Stimulated activated CD4-positive, alpha-beta T cell treated with anti-CD3 and anti-CD28 coated beads, Interleukin-2, amount 100 ng/mL, for 24 hours (primary cell): ENCODE measurements at regions not wholly inside any gene's neighbourhood (a gene's known extent, or its start where the extent isn't known, plus 50 kb on each side); places are given as distances from the start of the nearest gene placed in this dataset.
"Not testable (repeated sequence)": the region's sequence is repeated elsewhere in the genome, so short reads cannot be mapped to it uniquely, and the experiment has no call there.

Experiments
- DNase-seq, 2 donors: peaks; one replicate each; pipeline ENCODE4 v3.0.0-alpha.2; 2020

DNA sequence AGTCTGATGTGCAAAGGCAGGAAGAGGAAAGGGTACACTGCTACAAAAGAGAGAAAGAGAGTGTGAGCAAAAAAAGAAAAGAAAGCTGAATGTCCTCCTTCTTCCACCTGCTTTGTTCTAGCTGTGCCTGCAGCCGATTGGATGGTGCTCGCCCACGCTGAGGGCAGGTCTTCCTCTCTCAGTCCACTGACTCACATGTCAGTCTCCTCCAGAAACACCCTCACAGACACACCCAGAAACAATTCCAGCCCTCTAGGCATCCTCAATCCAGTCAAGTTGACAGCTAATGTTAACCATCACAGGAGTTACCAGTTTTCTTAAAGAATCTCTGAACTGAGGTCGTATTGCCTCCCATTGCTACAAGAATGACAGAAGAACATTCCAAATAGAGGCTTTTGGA is 411.9 kb upstream of the SASH1 start:
- DNase-seq = no peak

DNA sequence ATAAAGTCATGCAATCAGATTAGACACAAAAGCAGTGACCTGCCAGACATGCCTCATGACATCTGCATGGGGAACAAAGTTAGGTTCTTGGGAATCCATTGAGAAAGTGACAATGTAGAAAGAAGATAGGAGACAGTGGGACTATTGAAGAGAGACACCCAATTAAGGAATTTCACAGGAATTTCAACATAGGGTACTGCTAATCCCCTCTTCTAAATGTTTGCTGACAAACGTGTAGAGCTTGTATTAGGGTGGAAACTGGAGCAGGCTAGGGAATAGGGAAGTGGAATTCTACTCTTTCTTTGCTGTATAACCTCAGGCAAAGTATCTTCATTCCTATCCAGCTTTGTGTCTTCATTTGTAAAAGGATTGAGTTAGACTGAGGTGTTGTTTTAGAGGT is 409.4 kb upstream of the SASH1 start:
- no peak for DNase-seq

- DNase-seq = no peak
These were observed 407.0 kb upstream of the SASH1 start for GRCh38 chr6:147935656-147936055.

GRCh38 chr6:147936703-147937470 is 405.8 kb upstream of the SASH1 start:
- no peak for DNase-seq

DNA sequence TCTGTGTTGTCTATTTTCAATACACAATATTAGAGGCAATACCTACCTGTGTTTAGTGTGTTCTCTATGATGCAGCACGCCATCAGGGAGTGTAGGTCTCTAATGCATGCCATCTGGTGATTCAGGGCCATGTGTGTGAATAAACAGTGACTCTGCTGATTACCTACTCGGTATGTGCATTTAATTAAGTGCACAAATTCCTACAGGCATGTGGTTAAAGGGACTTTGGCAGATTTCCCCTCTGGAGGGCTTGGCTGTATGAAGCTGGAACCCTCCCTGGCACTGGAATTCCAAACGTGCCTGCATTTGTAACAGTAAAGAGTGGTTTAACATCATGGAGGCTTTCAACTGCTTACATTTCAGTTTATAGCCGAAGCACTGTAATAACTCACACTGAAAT is 401.5 kb upstream of the SASH1 start:
- DNase-seq = no peak

- DNase-seq = no peak
These were observed 400.3 kb upstream of the SASH1 start for GRCh38 chr6:147942363-147942762.

- no peak for DNase-seq
These were observed 398.5 kb upstream of the SASH1 start for GRCh38 chr6:147944122-147944521.

- no peak for DNase-seq
These were observed 395.1 kb upstream of the SASH1 start for GRCh38 chr6:147947521-147947920.

GRCh38 chr6:147949981-147950622 is 392.5 kb upstream of the SASH1 start:
- DNase-seq = no peak

DNA sequence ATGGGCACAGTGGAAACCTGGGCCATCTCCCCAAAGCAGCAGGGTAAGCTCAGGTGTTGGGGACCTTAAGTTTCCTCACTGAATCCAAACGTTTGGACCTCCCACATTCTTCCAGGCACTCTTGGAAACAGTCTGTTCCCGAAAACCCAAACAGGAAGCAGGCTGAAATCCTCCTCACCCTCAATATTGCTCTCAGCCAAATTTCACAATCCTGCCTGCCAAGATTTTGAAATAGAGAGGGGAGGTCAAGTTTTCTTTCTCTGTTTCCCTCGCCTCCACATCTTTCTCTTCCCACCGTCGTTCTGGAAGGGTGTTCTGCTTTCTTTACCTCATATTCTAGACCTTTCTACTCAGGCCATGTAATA is 392.0 kb upstream of the SASH1 start:
- no peak for DNase-seq

GRCh38 chr6:147951726-147952125 is 390.9 kb upstream of the SASH1 start:
- no peak for DNase-seq

DNA sequence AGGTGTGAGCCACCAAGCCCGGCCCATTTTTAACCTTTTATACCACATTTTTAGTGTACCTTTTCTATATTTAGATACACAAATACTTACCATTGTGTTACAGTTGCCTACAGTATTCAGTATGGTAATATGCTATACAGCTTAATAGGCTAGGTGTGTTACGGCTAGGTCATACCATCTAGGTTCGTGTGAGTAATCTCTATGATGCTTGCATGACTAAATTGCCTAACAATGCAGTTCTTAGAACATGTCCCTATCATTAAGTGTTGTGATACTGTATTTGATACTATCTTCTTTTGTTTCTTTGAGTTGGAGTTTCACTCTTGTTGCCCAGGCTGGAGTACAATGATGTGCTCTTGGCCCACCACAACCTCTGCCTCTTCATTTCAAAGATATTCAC is 387.7 kb upstream of the SASH1 start:
- no peak for DNase-seq

- DNase-seq = no peak
These were observed 384.0 kb upstream of the SASH1 start for GRCh38 chr6:147958683-147959082.

GRCh38 chr6:147961481-147962141 is 381.0 kb upstream of the SASH1 start:
- DNase-seq = no peak

DNA sequence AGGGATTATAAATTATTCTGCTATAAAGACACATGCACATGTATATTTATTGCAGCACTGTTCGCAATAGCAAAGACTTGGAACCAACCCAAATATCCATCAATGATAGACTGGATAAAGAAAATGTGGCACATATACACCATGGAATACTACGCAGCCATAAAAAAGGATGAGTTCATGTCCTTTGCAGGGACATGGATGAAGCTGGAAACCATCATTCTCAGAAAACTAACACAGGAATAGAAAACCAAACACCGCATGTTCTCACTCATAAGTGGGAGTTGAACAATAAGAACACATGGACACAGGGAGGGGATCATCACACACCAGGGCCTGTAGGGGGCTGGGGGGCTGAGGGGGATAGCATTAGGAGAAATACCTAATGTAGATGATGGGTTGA is 377.2 kb upstream of the SASH1 start:
- not testable (repeated sequence) for DNase-seq

- no peak for DNase-seq
These were observed 371.7 kb upstream of the SASH1 start for GRCh38 chr6:147970970-147971369.

GRCh38 chr6:147972448-147972847 is 370.2 kb upstream of the SASH1 start:
- no peak for DNase-seq

GRCh38 chr6:147973806-147974205 is 368.8 kb upstream of the SASH1 start:
- DNase-seq = no peak

DNA sequence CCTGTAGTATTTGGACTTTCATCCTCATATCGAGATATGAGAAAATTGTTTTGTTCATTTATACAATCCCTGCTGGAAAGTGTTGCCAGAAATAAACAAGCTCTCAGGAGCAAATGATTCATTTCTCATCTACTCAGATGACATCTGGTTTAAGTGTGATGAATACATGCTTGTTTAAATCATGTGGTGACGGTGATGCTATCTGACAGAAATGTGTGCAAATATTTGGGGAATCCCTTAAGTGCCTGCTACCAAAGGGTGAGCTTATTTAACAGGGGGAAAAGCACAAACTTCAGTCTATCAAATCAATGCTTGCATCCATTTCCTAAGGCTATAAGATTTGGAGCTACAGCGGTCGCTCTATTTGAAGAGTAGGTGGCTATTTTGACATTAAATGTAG is 368.3 kb upstream of the SASH1 start:
- no peak for DNase-seq

DNA sequence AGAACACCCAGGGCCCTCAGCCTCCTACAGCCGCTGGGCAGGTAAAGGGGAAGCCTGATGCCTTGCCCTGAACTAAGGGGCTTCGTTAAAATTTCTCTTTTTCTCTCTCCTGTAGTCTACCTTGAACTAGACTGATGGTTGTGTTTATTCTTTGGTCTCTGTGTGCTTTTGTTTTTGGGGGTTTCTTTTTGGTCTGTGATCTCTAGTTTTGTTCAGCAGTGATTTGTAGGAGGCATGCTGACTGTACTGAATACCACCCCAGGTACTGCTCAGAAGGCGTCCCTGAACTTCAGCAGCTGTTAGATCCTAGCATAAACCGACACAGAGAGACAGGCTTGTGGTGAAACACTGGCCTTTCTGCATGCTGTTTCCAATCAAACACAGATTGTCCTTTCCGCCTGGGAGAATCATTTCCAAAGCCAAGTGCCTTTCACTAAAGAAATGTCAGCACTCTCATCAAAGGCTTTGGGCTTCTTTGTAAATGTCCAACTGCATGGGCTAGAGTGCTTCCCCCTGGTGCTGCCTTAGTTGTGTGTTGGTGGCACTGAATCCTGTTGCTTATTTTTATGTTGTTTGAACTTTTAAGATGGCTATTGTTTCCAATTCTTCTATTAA is 364.7 kb upstream of the SASH1 start:
- DNase-seq = no peak

- DNase-seq = no peak
These were observed 362.7 kb upstream of the SASH1 start for GRCh38 chr6:147979966-147980365.

DNA sequence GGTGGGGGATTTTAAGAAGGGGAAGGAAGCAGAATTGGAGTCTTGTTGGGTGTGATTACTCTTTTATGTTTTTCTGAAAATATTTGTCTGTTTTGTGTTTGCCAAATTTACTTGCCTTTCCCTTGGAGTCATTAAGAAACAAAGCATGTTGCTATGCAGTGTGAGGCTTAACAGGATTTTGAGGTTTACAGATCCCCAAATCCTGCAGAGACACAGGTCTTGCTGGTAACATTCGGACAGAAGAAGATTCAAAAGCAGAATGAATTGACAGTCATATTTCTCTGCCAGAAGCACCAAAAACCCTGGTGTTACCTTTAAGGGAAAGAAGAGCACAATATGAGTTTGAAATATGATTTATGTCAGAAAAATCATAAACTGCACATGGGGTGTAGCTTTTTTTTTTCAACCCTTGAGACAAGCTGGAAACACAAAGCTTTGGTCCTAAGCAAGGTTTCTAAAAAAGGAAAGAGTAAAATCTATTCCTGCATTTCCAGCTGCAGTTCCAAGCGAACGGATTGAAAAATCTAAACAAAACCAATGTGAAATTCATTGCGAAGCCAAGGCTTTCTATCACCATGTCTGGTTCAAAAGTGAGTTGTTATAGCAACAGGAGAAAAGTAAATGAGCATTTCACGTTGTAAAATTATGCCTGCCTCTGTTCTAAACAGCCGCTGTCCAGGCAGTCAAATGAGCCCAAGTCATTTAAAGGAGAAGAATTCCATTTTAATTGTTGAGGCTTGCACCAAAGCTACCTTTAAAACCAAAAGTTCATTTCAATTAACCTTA is 358.9 kb upstream of the SASH1 start:
- no peak for DNase-seq

DNA sequence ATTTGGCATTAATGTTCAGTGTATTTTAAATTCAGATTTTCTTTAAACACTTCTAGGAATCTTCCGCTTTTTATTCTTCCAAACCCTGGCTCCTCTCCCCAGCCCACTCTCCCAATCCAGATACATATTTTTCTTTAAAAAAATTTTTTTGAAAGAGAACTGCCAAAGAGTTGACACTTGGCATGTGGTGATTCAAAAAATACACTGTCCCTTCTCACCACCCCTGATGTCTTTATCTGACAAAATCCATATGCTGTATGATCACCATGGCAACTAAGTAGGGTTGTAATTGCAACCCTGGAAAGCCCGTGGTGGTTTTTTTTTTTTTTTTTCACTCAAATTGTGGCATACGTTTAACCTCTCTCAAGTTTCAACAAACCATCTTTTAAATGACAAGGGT is 355.8 kb upstream of the SASH1 start:
- DNase-seq = no peak
